Panc1 (cell line): ENCODE measurements at regions not wholly inside any gene's neighbourhood (a gene's known extent, or its start where the extent isn't known, plus 50 kb on each side); places are given as distances from the start of the nearest gene placed in this dataset.

Experiments
- ATAC-seq: fragments of 200-7000 bp; cut with Tn5 transposase; 2 replicates; pipeline ENCODE4 v1.9.1; 2020; ENCODE audit warnings: mild to moderate bottlenecking, moderate library complexity
- BruUV-seq: library from RNA; stranded (reverse); fragments of 400-500 nt; replicated peaks from 2 replicates; lab custom pipeline; 2021; lab: Mats Ljungman, UMichigan
- CTCF ChIA-PET: fragments of 300-600 bp; sonication (Branson Sonifier 250); formaldehyde crosslinking; loops from one replicate; lab custom pipeline; 2022; ENCODE audit warnings: antibody characterized with exemption; lab: Charles Lee
- POLR2A ChIA-PET: fragments of 300-600 bp; sonication (Branson Sonifier 250); formaldehyde crosslinking; loops from one replicate; lab custom pipeline; 2022; ENCODE audit warnings: antibody characterized with exemption; lab: Charles Lee
- DNase-seq: peaks from one replicate; pipeline ENCODE4 v3.0.0-alpha.2; 2010; ENCODE audit warnings: low read depth, low spot score
- H3K27ac ChIP-seq: 2 replicates; pipeline ENCODE4 v1.5.1; 2011; ENCODE audit warnings: mild to moderate bottlenecking, low read length, inconsistent platforms
- H3K27me3 ChIP-seq: fragments of 200-500 bp; sonication (Bioruptor generic); 2 replicates; pipeline ENCODE4 v1.6.0; 2014; ENCODE audit warnings: low read length, inconsistent platforms; ENCODE audit not compliant: control insufficient read depth, insufficient read depth
- H3K36me3 ChIP-seq: fragments of 200-500 bp; sonication (Bioruptor generic); 2 replicates; pipeline ENCODE4 v1.5.1; 2014; ENCODE audit warnings: inconsistent platforms, mild to moderate bottlenecking, low read length, moderate library complexity; ENCODE audit not compliant: control insufficient read depth, insufficient read depth
- H3K4me1 ChIP-seq: 2 replicates; pipeline ENCODE4 v1.5.1; 2011; ENCODE audit warnings: inconsistent platforms, mild to moderate bottlenecking, low read length, moderate library complexity; ENCODE audit not compliant: control insufficient read depth, insufficient read depth
- H3K4me3 ChIP-seq, 2 experiments: 2 replicates each; pipeline ENCODE4 v1.5.1; 2011 to 2012; ENCODE audit warnings: low read depth in 2 of 2, low read length in 2 of 2, mild to moderate bottlenecking in 2 of 2, inconsistent platforms in 1 of 2, moderate library complexity in 1 of 2
- H3K9me3 ChIP-seq: fragments of 200-500 bp; sonication (Bioruptor generic); 2 replicates; pipeline ENCODE4 v1.5.1; 2014; ENCODE audit warnings: low read depth, mild to moderate bottlenecking, inconsistent platforms, low read length, moderate library complexity; ENCODE audit not compliant: control insufficient read depth, insufficient read depth
- POLR2AphosphoS5 ChIP-seq: IDR thresholded peaks from 2 replicates; pipeline ENCODE4 v1.6.1; 2012; ENCODE audit warnings: mild to moderate bottlenecking, low read depth, low read length, moderate library complexity
- REST ChIP-seq, 2 experiments: IDR thresholded peaks; 2 replicates each; pipeline ENCODE4 v1.6.1; 2011 to 2012; ENCODE audit warnings: low read depth in 2 of 2, control low read depth in 1 of 2, low read length in 1 of 2, mild to moderate bottlenecking in 1 of 2, moderate library complexity in 1 of 2; ENCODE audit not compliant: insufficient read depth in 1 of 2
- SIN3A ChIP-seq: IDR thresholded peaks from 2 replicates; pipeline ENCODE4 v1.6.1; 2012; ENCODE audit warnings: low read depth, mild to moderate bottlenecking, low read length, moderate library complexity, borderline replicate concordance; ENCODE audit not compliant: insufficient read depth
- TCF7L2 ChIP-seq: IDR thresholded peaks from 2 replicates; pipeline ENCODE4 v1.6.1; 2011; ENCODE audit warnings: mild to moderate bottlenecking, low read depth, low read length, inconsistent platforms
- in situ Hi-C: cut with HindIII; loops from 2 replicates; pipeline ENCODE4 v1.10.0; 2016; ENCODE audit warnings: low sequenced_read_pairs, low pct_unique_long_range_greater_than_20kb
- intact Hi-C: fragments of 100-400 bp; cut with micrococcal nuclease; formaldehyde crosslinking; loops from one replicate; pipeline ENCODE4 v1.10.0; 2022; ENCODE audit not compliant: unreplicated experiment
- TF ChIP-seq, protein P1 (sequence below): fragments of 450-650 bp; IDR thresholded peaks from 2 replicates; pipeline ENCODE4 v1.5.1; 2017; ENCODE audit warnings: mild to moderate bottlenecking

DNA sequence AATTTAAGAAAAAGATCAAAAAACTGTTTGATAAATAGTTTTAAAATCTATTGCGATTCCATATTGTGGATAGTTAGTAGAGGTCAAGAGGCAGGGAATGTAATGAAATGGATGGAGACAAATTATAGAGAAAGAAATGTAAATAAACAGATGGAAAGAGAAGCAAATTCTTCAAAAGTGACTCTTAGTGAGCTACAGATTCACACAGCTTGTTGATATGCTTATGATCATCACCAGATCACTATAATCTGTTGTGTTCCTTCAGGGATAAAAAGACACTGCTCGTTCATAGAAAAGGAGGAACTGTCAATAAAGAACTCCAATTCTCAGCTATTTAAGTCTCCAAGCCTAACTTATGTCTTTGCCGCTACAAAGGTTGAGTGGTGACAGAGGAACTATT is 251.4 kb upstream of the SEMA3C start:
- TF ChIP-seq TCF7L2: no peak
- TF ChIP-seq SIN3A: no peak
- TF ChIP-seq REST (IDR thresholded peaks at IDR 0.05; ENCODE audit: insufficient read depth in 1 of 2, low read depth in 2 of 2, low read length in 1 of 2): no peak
- TF ChIP-seq POLR2AphosphoS5: no peak
- TF ChIP-seq, protein P1, sequence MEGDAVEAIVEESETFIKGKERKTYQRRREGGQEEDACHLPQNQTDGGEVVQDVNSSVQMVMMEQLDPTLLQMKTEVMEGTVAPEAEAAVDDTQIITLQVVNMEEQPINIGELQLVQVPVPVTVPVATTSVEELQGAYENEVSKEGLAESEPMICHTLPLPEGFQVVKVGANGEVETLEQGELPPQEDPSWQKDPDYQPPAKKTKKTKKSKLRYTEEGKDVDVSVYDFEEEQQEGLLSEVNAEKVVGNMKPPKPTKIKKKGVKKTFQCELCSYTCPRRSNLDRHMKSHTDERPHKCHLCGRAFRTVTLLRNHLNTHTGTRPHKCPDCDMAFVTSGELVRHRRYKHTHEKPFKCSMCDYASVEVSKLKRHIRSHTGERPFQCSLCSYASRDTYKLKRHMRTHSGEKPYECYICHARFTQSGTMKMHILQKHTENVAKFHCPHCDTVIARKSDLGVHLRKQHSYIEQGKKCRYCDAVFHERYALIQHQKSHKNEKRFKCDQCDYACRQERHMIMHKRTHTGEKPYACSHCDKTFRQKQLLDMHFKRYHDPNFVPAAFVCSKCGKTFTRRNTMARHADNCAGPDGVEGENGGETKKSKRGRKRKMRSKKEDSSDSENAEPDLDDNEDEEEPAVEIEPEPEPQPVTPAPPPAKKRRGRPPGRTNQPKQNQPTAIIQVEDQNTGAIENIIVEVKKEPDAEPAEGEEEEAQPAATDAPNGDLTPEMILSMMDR: no peak
- ATAC-seq (no peak), DNase-seq (no peak)
- in situ Hi-C loops: no loop called here
- Histone ChIP-seq H3K27me3 (no peaks in the 10 kb centered on the region), H3K9me3 (peaks cover 9% of the 10 kb centered on the region; the same call in 1 of the 2 replicates), H3K4me1 (peaks cover 21% of the 10 kb centered on the region), H3K4me3 (no peak overlapping the region), H3K27ac (peak overlapping the region; percentile 86), H3K36me3 (no peaks in the 10 kb centered on the region)
- CTCF ChIA-PET: no interaction called here
- POLR2A ChIA-PET: no interaction called here
- BruUV-seq: no TSS peak
- intact Hi-C loops: loop anchor here (5.0 kb wide), 1 partner anchor 248 kb away; no protein-coding TSS in a partner anchor

- no peak overlapping the region for H3K4me3 ChIP-seq
- no peak for DNase-seq
- ChIA-PET POLR2A (no interaction called here), CTCF (no interaction called here)
- intact Hi-C loops (no loop called here), in situ Hi-C loops (no loop called here)
- H3K9me3 ChIP-seq: peaks cover 11% of the 10 kb centered on the region; the same call in 1 of the 2 replicates
- no peaks in the 10 kb centered on the region for H3K27me3 ChIP-seq
- peak overlapping the region; percentile 65; the same call in 1 of the 2 replicates for H3K27ac ChIP-seq
- ATAC-seq: no peak
- H3K36me3 ChIP-seq: no peaks in the 10 kb centered on the region
- BruUV-seq: no TSS peak
- peaks cover 3% of the 10 kb centered on the region; the same call in 1 of the 2 replicates for H3K4me1 ChIP-seq
- TF ChIP-seq REST (IDR thresholded peaks at IDR 0.05; ENCODE audit: insufficient read depth in 1 of 2, low read depth in 2 of 2, low read length in 1 of 2) (no peak), TCF7L2 (no peak), POLR2AphosphoS5 (no peak), SIN3A (no peak)
- TF ChIP-seq, protein P1: no peak
Measured at GRCh38 chr7:81167934-81168333, 249.1 kb upstream of the SEMA3C start.
